Stimulated activated naive CD8-positive, alpha-beta T cell treated with anti-CD3 and anti-CD28 coated beads, Interleukin-15, amount 100 ng/mL, for 72 hours (primary cell): ENCODE measurements at regions not wholly inside any gene's neighbourhood (a gene's known extent, or its start where the extent isn't known, plus 50 kb on each side); places are given as distances from the start of the nearest gene placed in this dataset.

Experiments used
- ATAC-seq: fragments of 150-1000 bp; cut with Tn5 transposase; 2 replicates; pipeline ENCODE4 v1.10.0; 2021; ENCODE audit warnings: mild to moderate bottlenecking, moderate library complexity
- DNase-seq, 2 donors: peaks; one replicate each; pipeline ENCODE4 v3.0.0; 2021 to 2022
- H3K27ac Mint-ChIP-seq, 2 donors: one replicate each; pipeline ENCODE4 v1.8.0; 2022; ENCODE audit warnings: mild to moderate bottlenecking in 2 of 2, mixed read lengths in 2 of 2, moderate library complexity in 2 of 2
- H3K27me3 Mint-ChIP-seq: one replicate; pipeline ENCODE4 v1.8.0; 2022; ENCODE audit warnings: mixed read lengths
- H3K4me1 Mint-ChIP-seq: one replicate; pipeline ENCODE4 v1.8.0; 2022; ENCODE audit warnings: mild to moderate bottlenecking, mixed read lengths
- H3K4me3 Mint-ChIP-seq, 2 donors: one replicate each; pipeline ENCODE4 v1.8.0; 2022; ENCODE audit warnings: mild to moderate bottlenecking in 2 of 2, mixed read lengths in 2 of 2, moderate library complexity in 1 of 2
- H3K9me3 Mint-ChIP-seq, 2 donors: one replicate each; pipeline ENCODE4 v1.8.0; 2022; ENCODE audit warnings: mixed read lengths in 2 of 2

DNA sequence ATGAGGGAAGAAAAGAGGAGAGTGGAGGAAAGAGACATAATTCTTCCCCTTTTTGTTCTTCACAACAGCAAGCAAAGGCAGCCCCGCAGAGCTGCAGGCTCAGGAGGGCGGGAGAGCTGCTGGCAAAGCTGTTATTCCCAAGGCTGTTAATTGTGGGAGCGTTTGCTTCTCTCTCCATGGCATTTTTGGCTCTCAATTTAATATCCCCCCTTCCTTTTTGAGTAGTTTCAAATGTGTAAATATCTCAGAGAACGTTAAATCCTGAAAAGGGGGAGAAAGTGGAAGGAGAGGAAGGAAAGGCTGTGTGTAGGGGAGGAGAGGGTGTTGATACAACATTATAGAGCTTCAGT is 165.7 kb downstream of the NSG2 start:
- DNase-seq (no peak), ATAC-seq (no peak)
- Mint-ChIP-seq H3K27me3 (peaks cover 9% of the 10 kb centered on the region), H3K9me3 (no peaks in the 10 kb centered on the region), H3K27ac (no peak overlapping the region), H3K4me1 (no peaks in the 10 kb centered on the region), H3K4me3 (no peak overlapping the region)

DNA sequence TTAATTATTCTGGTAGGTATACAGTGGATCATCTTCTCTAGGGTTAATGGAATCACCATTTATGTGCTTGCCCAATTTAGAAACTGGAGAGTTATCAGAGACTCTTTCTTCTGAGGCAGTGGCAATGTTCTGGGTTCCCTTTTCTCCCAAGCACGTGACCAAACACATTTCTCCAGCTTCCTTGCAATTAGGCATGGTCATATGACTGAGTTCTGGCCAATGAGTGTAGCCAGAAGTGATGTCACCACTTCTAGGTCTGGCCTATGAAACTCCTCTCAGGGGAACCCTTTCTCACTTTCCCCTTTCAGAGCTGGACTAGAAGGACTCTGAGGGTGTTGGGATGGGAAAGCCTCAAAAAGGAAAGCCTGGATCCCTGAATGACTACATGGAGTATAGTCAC is 172.0 kb downstream of the NSG2 start:
- ATAC-seq: no peak
- no peaks in the 10 kb centered on the region for H3K4me1 Mint-ChIP-seq
- H3K27ac Mint-ChIP-seq: no peak overlapping the region
- H3K4me3 Mint-ChIP-seq: no peak overlapping the region
- no peak for DNase-seq
- H3K27me3 Mint-ChIP-seq: peaks cover 14% of the 10 kb centered on the region
- H3K9me3 Mint-ChIP-seq: peaks cover 0 to 5% of the 10 kb centered on the region in 2 donors

DNA sequence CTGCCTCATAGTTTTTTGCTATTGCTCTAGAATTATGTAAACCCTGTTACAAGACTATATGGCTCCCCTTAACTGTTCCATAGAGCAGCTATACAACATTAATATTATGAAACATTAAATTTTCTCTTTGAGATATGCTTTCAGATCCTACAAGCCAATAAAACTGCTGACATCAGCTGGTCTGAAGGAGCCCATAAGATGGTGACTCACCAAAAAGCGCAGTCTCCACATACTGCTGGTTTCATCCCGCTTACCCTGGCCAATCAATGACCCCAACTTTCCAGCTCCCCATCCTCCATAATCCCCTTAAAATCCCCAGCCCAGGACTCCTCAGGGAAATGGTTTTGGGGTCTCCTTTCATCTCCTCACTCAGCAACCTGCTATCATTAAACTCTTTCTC is 172.7 kb downstream of the NSG2 start:
- Mint-ChIP-seq H3K27me3 (peaks cover 14% of the 10 kb centered on the region), H3K9me3 (peaks cover 0 to 5% of the 10 kb centered on the region in 2 donors)

DNA sequence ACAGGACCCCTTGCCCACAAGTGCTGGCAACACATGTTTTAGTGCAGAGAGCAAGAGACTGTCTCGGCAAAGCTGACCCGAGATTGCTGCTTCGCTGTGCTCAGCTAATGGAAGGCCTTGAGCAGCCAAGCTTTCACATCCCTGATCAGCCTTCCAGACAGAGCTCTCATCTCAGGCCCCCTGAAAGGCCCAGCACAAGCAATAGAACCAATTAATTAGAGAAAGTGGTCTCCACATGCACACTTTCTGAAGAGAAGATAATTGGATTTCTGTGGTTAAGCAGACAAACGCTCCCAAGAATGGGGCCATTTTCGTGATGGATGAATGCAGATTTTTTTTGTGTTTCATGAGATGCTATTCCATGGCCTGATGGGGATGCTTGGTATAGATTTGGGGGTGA is 174.9 kb downstream of the NSG2 start:
- peaks cover 0 to 5% of the 10 kb centered on the region in 2 donors for H3K9me3 Mint-ChIP-seq
- ATAC-seq (no peak), DNase-seq (no peak)
- H3K27me3 Mint-ChIP-seq: peaks cover 14% of the 10 kb centered on the region
- no peak overlapping the region for H3K4me3 Mint-ChIP-seq
- no peaks in the 10 kb centered on the region for H3K4me1 Mint-ChIP-seq
- H3K27ac Mint-ChIP-seq: no peak overlapping the region

More for the DNA sequence above, 172.7 kb downstream of the NSG2 start:
- Mint-ChIP-seq H3K4me1 (no peaks in the 10 kb centered on the region), H3K27ac (no peak overlapping the region), H3K4me3 (no peak overlapping the region)
- ATAC-seq: no peak
- DNase-seq: no peak

DNA sequence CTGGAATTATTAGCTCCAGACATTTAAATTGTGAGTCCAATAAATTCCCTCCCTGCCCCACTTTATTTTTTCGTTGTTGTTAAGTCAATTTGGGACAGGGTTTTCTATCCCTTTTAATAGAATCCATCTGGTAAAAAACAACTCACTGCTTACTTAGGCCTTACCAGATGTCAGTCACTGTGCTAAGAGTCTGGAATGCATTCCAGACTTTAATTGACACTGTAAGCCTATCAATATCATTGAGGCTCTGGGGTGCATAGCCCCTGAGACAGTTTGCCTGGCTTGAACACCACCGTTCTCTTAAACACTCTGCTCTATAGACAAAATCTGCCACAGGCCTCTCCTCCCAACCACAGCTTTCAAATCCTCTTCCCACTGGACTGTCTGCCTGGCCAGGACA is 175.9 kb downstream of the NSG2 start:
- Mint-ChIP-seq H3K27me3 (peaks cover 14% of the 10 kb centered on the region), H3K4me3 (no peak overlapping the region), H3K4me1 (no peaks in the 10 kb centered on the region), H3K9me3 (peaks cover 0 to 5% of the 10 kb centered on the region in 2 donors), H3K27ac (no peak overlapping the region)
- DNase-seq: no peak
- no peak for ATAC-seq

DNA sequence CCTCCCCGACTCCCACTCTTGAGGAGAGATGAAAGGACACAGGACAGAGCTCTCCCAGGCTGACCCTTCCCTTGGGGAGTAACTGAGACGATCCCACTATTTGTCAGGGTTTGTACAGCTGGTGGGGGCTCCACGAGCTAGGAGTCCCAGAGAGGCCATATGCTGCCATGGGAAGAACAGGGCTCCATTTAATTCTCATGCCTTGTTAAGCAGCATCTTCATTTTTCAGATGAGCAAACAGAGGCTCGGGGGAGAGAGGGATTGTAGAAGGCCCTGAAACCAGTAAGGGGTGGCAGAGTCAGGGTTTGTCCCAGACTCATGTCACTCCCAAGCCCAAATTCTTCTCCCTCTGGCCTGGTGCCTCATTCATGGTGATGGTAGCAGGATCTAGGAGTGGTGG is 176.4 kb downstream of the NSG2 start:
- peaks cover 0 to 5% of the 10 kb centered on the region in 2 donors for H3K9me3 Mint-ChIP-seq
- no peak for DNase-seq
- H3K27me3 Mint-ChIP-seq: peaks cover 19% of the 10 kb centered on the region
- no peaks in the 10 kb centered on the region for H3K4me1 Mint-ChIP-seq
- H3K27ac Mint-ChIP-seq: no peak overlapping the region
- no peak for ATAC-seq
- H3K4me3 Mint-ChIP-seq: no peak overlapping the region

DNA sequence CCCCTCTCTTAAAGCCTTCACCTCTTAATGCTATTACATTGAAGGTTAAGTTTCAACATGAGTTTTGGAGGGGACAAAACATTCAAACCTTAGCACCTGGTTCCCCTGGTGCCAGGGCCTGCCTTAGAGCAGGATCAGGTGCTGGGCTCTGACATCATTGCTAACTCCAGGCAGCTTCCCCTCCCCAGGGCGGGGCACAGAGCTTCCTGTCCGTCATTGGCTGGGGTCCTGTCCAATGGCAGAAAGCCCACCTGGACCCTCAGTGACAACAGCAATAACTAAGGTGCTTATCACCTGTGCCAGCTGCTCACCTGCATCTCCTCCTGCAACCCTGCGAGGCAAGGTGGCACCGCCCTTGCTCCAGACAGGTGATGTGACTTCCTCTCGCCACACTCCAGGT is 177.4 kb downstream of the NSG2 start:
- Mint-ChIP-seq H3K4me1 (no peaks in the 10 kb centered on the region), H3K9me3 (peaks cover 0 to 5% of the 10 kb centered on the region in 2 donors), H3K27ac (no peak overlapping the region), H3K27me3 (peaks cover 26% of the 10 kb centered on the region), H3K4me3 (no peak overlapping the region)
- DNase-seq: no peak
- no peak for ATAC-seq

DNA sequence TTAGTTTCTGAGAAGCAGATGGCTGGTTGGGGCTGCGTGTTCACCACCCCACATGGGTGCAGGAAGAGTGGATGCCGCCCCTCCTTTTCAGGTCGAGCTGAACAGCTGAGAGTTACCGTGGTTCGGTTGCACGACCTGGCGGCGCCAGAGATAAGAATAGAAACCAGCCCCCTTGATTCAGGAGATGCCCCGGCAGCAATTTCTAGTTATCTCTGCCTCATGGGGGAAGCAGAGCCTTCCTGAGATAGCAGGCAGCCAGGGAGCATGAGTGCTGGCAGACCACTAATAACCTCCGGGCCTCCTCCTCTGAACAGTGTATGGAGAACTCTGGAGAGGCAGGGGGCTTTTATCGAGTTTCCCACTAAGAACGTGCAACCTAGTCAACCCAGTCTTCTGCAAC is 177.8 kb downstream of the NSG2 start:
- no peak for DNase-seq
- H3K27ac Mint-ChIP-seq: no peak overlapping the region
- peaks cover 0 to 5% of the 10 kb centered on the region in 2 donors for H3K9me3 Mint-ChIP-seq
- no peak overlapping the region for H3K4me3 Mint-ChIP-seq
- ATAC-seq: no peak
- no peaks in the 10 kb centered on the region for H3K4me1 Mint-ChIP-seq
- H3K27me3 Mint-ChIP-seq: peaks cover 26% of the 10 kb centered on the region

DNA sequence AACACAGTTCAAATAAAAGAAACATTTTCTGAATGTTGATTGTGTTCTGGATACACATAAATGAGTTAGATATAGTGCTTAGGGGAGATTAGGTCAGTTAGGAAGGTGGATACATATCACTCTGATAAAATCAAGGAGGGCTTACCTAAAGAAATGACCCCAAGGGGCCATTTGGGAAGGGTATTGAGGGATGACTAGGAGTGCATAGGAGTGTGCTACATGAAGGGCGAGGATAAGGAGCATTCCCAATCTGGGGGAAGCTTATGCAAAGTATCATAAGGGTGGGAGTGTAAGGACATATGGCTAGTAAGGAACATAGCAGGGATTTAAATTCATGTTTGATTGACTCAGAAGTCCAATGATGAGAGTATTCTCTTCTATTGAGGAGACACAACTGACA is 183.6 kb downstream of the NSG2 start:
- Mint-ChIP-seq H3K27ac (no peak overlapping the region), H3K4me1 (no peaks in the 10 kb centered on the region), H3K9me3 (no peaks in the 10 kb centered on the region), H3K27me3 (peaks cover 20% of the 10 kb centered on the region), H3K4me3 (no peak overlapping the region)
- ATAC-seq (no peak), DNase-seq (no peak)

DNA sequence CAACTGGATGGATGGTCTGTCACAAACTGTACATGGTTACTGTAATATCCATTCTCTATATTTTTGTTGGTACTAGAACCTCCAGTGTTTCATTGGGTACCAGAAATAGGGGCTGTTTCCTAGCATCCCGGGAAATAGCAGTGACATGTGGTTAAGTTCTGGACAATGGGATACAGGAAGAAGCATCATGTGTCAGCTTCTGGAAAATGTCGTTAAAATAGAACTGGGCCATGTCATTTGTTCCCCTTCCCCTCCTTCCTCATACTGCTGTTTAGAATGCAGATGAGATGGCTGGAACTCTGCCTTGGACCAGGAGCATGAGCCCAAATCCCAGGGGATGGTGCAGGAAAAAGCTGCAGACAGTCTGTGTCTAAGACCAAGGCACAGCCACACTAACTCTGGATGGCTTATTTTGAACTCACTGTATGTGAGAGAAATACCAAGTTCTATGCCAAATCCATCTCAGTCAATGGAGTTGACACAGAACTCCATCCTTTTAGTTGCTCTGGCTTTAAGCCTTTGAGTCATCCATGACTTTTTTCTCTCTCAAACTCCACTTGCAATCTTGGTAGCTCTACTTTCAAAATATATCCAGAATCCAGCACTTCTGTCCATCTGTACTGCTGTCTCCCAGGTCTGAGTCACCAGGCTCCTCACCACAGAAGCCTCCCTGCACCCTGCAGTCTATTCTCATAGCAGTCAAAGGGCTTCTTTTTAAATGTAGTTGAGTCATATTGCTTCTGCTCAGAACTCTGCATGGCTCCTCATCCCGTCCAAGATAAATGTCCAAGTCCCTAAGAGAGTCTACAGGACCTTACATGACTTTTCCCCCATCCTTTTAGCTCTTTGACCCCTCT is 184.2 kb downstream of the NSG2 start:
- H3K9me3 Mint-ChIP-seq: no peaks in the 10 kb centered on the region
- ATAC-seq (no peak), DNase-seq (no peak)
- H3K4me3 Mint-ChIP-seq: no peak overlapping the region
- H3K4me1 Mint-ChIP-seq: no peaks in the 10 kb centered on the region
- H3K27ac Mint-ChIP-seq: no peak overlapping the region
- H3K27me3 Mint-ChIP-seq: peaks cover 23% of the 10 kb centered on the region

DNA sequence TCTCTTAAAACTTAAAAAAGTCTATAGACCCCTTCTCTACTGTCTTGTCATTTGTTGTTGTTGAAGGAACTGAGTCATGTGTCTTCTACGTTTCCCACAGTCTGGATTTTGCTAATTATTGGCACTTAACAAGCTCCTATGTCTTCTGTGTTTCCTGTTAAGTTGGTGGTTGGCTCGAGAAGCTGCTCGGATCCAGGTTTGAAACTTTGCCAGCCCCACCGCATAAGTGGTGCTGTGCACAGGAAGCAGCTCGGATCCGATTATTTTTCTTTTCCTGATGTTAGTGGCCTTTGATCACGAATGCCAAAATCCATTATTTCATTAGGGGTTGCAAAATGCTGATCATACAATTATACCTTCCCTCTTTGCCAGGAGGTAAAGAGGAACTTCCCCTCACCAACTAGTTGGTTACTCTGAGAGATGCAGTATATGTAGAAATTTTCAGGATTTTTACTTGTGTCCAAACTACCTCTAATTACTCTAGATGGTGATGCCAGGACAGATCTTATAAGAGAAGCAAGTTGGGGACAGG is 186.5 kb downstream of the NSG2 start:
- ATAC-seq (no peak), DNase-seq (no peak)
- no peaks in the 10 kb centered on the region for H3K4me1 Mint-ChIP-seq
- H3K27me3 Mint-ChIP-seq: peaks cover 22% of the 10 kb centered on the region
- H3K27ac Mint-ChIP-seq: no peak overlapping the region
- H3K9me3 Mint-ChIP-seq: no peaks in the 10 kb centered on the region
- no peak overlapping the region for H3K4me3 Mint-ChIP-seq

DNA sequence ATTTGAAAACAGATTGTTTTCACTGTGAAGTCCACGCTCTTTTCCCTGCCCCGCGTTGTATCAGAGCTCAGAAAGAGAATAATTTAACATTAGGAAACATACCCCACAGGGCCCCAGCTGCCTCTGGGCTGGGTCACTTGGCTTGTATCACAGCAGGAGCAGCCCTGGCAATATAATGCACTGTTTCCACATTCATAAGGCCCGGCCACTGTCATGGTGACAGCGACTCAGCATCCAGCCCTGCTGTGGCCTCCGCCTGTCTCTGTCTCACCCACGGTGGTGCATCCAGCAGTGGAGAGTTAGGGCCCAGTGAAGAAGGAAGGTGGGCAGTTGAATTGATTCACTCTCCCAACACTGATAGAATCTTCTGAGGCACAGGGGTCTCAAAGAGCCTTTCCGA is 188.9 kb downstream of the NSG2 start:
- Mint-ChIP-seq H3K4me3 (no peak overlapping the region), H3K27ac (no peak overlapping the region), H3K27me3 (peaks cover 21% of the 10 kb centered on the region), H3K4me1 (no peaks in the 10 kb centered on the region), H3K9me3 (peaks cover 4 to 6% of the 10 kb centered on the region in 2 donors)
- ATAC-seq (no peak), DNase-seq (no peak)

DNA sequence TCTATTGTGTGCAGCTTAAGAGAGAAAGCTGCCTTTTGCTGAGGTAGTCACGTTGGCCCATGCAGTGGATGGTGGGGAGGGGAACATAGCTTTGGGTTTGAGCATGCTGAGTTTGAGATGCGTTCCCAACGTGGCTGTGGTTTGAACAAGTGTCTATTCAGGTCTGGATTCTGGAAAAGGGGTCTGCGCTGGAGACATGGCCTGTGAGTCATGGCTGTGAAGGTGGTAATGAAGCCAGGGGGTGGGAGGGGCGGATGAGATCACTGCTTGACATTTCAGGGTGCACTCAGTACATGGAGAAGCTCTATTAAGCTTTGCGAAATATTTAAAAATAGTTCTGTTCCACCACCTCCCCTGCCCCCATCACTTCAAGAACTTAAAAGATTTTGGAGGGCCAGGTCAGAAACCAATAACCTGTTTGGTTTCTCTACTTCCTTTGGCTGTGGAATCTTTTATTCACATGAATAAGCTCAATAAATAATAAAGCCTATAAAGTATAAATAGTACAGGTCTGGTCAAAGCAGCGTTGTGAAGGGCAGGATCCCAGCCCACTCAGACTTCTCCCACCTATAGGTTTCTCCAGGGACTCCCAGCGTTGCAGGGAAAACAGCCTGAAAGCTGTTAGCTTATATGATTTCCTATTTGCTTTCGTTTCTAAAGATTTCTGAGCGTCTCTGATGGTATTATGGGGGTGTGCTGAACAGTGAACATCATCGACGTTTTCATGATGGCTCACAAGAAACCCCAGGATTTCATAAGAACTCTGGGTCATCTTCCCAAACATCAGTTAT is 189.9 kb downstream of the NSG2 start:
- peaks cover 18% of the 10 kb centered on the region for H3K27me3 Mint-ChIP-seq
- DNase-seq (no peak), ATAC-seq (no peak)
- no peak overlapping the region for H3K4me3 Mint-ChIP-seq
- peaks cover 5 to 13% of the 10 kb centered on the region in 2 donors for H3K9me3 Mint-ChIP-seq
- no peaks in the 10 kb centered on the region for H3K4me1 Mint-ChIP-seq
- no peak overlapping the region for H3K27ac Mint-ChIP-seq

DNA sequence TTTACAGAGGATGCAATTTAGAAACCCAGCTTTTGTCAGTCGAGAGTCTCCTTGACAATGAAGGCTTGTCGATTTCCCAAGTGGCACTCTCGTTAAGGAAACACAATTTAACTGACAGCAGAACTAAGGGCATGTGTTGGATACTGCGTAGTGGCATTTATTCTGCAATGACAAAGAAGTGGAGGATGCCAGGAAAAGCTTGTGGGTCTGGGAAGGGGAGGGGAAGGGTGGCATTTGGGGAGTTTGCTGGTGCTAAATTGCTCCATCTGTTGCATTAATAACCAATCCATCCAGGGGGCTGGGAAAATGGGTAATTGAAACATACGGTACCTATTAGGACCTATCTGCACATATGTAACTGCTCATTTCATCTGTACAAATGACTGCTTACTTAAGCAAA is 190.6 kb downstream of the NSG2 start:
- H3K4me1 Mint-ChIP-seq: no peaks in the 10 kb centered on the region
- peaks cover 5 to 13% of the 10 kb centered on the region in 2 donors for H3K9me3 Mint-ChIP-seq
- DNase-seq (no peak), ATAC-seq (no peak)
- H3K27me3 Mint-ChIP-seq: peaks cover 18% of the 10 kb centered on the region
- no peak overlapping the region for H3K4me3 Mint-ChIP-seq
- no peak overlapping the region for H3K27ac Mint-ChIP-seq

DNA sequence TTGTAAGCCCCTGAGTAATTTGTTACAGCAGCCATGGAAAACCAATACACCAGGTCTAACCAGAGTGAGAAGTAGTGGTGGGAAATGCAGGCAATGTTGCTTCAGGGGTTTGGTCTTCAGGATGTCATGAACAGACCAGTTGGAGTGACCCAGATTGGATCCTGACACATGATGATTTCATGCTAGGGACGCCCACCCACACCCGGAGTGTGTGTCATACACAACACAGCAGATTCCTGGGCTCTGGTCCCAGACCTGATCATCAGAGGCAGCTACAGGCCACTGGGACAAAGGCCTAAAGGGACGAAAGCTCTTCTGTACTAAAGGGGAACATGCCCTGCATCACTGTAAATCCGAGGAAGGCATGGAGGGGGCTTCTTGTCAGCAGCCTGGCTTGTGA is 194.2 kb downstream of the NSG2 start:
- Mint-ChIP-seq H3K27me3 (peaks cover 15% of the 10 kb centered on the region), H3K4me3 (no peak overlapping the region), H3K4me1 (no peaks in the 10 kb centered on the region), H3K9me3 (peaks cover 5 to 19% of the 10 kb centered on the region in 2 donors), H3K27ac (no peak overlapping the region)
- no peak for ATAC-seq
- no peak for DNase-seq

DNA sequence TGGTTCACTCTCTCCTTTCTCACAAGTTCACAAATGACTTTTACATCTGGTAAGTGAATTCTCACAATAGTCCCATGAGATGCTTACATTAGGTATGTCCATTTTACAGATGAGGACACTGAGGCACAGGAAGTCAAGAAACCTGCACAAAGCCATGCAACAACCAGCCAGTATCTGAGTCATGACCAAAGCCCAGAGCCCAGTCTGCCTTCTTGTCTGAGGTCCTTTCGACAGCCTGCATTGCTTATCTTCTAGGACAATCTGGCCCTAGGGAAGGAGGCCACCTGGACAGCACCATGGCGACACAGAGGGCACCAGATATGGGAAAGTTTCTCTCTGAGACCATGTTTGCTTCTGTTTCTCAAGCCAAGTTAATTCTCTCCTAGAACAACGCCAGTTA is 197.1 kb downstream of the NSG2 start:
- H3K27me3 Mint-ChIP-seq: peaks cover 10% of the 10 kb centered on the region
- ATAC-seq: no peak
- DNase-seq: no peak
- no peak overlapping the region for H3K27ac Mint-ChIP-seq
- peaks cover 5 to 19% of the 10 kb centered on the region in 2 donors for H3K9me3 Mint-ChIP-seq
- H3K4me3 Mint-ChIP-seq: no peak overlapping the region
- no peaks in the 10 kb centered on the region for H3K4me1 Mint-ChIP-seq
